ENCODE measurements at regions not wholly inside any gene's neighbourhood (a gene's known extent, or its start where the extent isn't known, plus 50 kb on each side); places are given as distances from the start of the nearest gene placed in this dataset.

GRCh38 chr10:100618091-100618615 lies 82.4 kb downstream of the HIF1AN start:
- TF ChIP-seq ZBTB7A (IDR thresholded peaks at IDR 0.05; ENCODE audit: low read depth), result no peak
- no peak for TF ChIP-seq EGR1 (IDR thresholded peaks at IDR 0.05)
- no peak for TF ChIP-seq TCF12 (IDR thresholded peaks at IDR 0.05; ENCODE audit: low read depth)
- TF ChIP-seq NFIC (IDR thresholded peaks at IDR 0.05), result no peak
- no peak for TF ChIP-seq MAX (IDR thresholded peaks at IDR 0.05)
- no peak for TF ChIP-seq USF1 (IDR thresholded peaks at IDR 0.05)
- TF ChIP-seq CREB1 (IDR thresholded peaks at IDR 0.05; ENCODE audit: low read depth), result no peak
- no peak for TF ChIP-seq TAF1 (IDR thresholded peaks at IDR 0.05; ENCODE audit: low read depth)
- TF ChIP-seq TEAD4 (IDR thresholded peaks at IDR 0.05), result no peak
- no peak for TF ChIP-seq YY1 (IDR thresholded peaks at IDR 0.05; ENCODE audit: low read depth)
- no peak for TF ChIP-seq REST (IDR thresholded peaks at IDR 0.05; ENCODE audit: low read depth)
- TF ChIP-seq FOXM1 (IDR thresholded peaks at IDR 0.05; ENCODE audit: borderline replicate concordance, low read depth), result no peak
- no peak for TF ChIP-seq RAD21 (IDR thresholded peaks at IDR 0.05; ENCODE audit: low read depth)
- TF ChIP-seq EP300 (IDR thresholded peaks at IDR 0.05; ENCODE audit: borderline replicate concordance), result no peak
- no peak for TF ChIP-seq CEBPB (IDR thresholded peaks at IDR 0.05)

GRCh38 chr10:100618632-100619255 lies 83.0 kb downstream of the HIF1AN start:
- TF ChIP-seq CEBPB (IDR thresholded peaks at IDR 0.05), result no peak
- TF ChIP-seq ZBTB7A (IDR thresholded peaks at IDR 0.05; ENCODE audit: low read depth), result no peak
- TF ChIP-seq RAD21 (IDR thresholded peaks at IDR 0.05; ENCODE audit: low read depth), result no peak
- TF ChIP-seq TAF1 (IDR thresholded peaks at IDR 0.05; ENCODE audit: low read depth), result no peak
- no peak for TF ChIP-seq CREB1 (IDR thresholded peaks at IDR 0.05; ENCODE audit: low read depth)
- TF ChIP-seq REST (IDR thresholded peaks at IDR 0.05; ENCODE audit: low read depth), result no peak
- no peak for TF ChIP-seq EP300 (IDR thresholded peaks at IDR 0.05; ENCODE audit: borderline replicate concordance)
- TF ChIP-seq MAX (IDR thresholded peaks at IDR 0.05), result no peak
- TF ChIP-seq EGR1 (IDR thresholded peaks at IDR 0.05), result no peak
- no peak for TF ChIP-seq USF1 (IDR thresholded peaks at IDR 0.05)
- TF ChIP-seq TCF12 (IDR thresholded peaks at IDR 0.05; ENCODE audit: low read depth), result no peak
- TF ChIP-seq NFIC (IDR thresholded peaks at IDR 0.05), result no peak
- TF ChIP-seq FOXM1 (IDR thresholded peaks at IDR 0.05; ENCODE audit: borderline replicate concordance, low read depth), result no peak
- TF ChIP-seq TEAD4 (IDR thresholded peaks at IDR 0.05), result no peak
- no peak for TF ChIP-seq YY1 (IDR thresholded peaks at IDR 0.05; ENCODE audit: low read depth)

- no peak for TF ChIP-seq REST (IDR thresholded peaks at IDR 0.05; ENCODE audit: low read depth)
- TF ChIP-seq CEBPB (IDR thresholded peaks at IDR 0.05), result no peak
- no peak for TF ChIP-seq EP300 (IDR thresholded peaks at IDR 0.05; ENCODE audit: borderline replicate concordance)
- TF ChIP-seq CREB1 (IDR thresholded peaks at IDR 0.05; ENCODE audit: low read depth), result no peak
- TF ChIP-seq MAX (IDR thresholded peaks at IDR 0.05), result no peak
- no peak for TF ChIP-seq YY1 (IDR thresholded peaks at IDR 0.05; ENCODE audit: low read depth)
- no peak for TF ChIP-seq TAF1 (IDR thresholded peaks at IDR 0.05; ENCODE audit: low read depth)
- TF ChIP-seq EGR1 (IDR thresholded peaks at IDR 0.05), result no peak
- TF ChIP-seq USF1 (IDR thresholded peaks at IDR 0.05), result no peak
- TF ChIP-seq ZBTB7A (IDR thresholded peaks at IDR 0.05; ENCODE audit: low read depth), result no peak
- no peak for TF ChIP-seq TEAD4 (IDR thresholded peaks at IDR 0.05)
- no peak for TF ChIP-seq NFIC (IDR thresholded peaks at IDR 0.05)
- no peak for TF ChIP-seq FOXM1 (IDR thresholded peaks at IDR 0.05; ENCODE audit: borderline replicate concordance, low read depth)
- TF ChIP-seq RAD21 (IDR thresholded peaks at IDR 0.05; ENCODE audit: low read depth), result no peak
Observed at GRCh38 chr10:100620087-100620835, 84.5 kb downstream of the HIF1AN start.

All from Ishikawa (cell line).